SHP77 treated with DMSO at 0.1 percent for 48 hours (cell line): ENCODE measurements at regions not wholly inside any gene's neighbourhood (a gene's known extent, or its start where the extent isn't known, plus 50 kb on each side); places are given as distances from the start of the nearest gene placed in this dataset.

Source experiments
- DNase-seq: peaks from one replicate; lab custom pipeline; 2025; lab: John Stamatoyannopoulos, UW

DNA sequence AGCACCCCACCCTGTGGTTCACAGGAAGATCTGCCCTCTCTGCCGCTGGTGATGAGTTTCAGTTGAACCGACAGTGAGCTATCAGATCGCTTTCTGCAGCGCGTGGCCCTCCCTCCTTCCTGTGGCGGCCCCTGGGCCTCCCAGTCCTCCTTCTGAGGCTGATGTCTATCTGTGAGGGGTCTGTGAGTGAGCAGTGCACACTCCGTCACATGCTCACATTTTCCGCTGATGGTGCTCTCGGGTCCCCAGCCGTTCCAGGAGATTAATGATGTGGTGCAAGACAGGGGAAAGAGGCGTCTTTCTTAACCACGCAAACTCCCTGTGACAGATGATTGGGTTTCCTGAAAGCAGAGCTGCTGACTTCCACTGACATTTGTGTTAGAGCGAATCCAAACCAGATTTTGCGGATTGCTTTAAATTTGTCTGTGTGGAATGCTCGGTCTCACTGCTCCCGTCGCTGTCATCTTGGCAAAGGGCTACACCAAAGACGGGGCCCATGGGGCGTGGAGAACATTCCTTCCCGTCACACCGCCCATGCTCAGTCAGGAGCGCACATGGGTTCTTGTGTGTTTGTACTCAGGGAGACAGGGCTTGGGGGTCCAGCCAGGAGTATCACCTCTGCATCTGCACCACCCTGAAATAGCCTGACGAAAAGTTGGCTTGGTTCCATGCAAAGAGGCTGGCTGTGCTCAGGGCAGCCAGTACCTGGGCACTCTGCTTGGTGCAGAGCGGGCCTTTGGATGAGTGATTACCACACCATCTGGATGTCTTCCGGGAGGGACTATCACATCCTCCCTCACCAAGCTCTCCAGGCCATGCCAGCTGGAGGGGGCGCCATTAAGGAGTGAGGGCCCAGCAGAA is 154.7 kb upstream of the HS6ST1 start:
- DNase-seq = no peak

GRCh38 chr2:128474036-128474955 is 155.6 kb upstream of the HS6ST1 start:
- no peak for DNase-seq

GRCh38 chr2:128474962-128475361 is 156.3 kb upstream of the HS6ST1 start:
- DNase-seq = no peak

GRCh38 chr2:128475427-128476211 is 157.0 kb upstream of the HS6ST1 start:
- no peak for DNase-seq

DNA sequence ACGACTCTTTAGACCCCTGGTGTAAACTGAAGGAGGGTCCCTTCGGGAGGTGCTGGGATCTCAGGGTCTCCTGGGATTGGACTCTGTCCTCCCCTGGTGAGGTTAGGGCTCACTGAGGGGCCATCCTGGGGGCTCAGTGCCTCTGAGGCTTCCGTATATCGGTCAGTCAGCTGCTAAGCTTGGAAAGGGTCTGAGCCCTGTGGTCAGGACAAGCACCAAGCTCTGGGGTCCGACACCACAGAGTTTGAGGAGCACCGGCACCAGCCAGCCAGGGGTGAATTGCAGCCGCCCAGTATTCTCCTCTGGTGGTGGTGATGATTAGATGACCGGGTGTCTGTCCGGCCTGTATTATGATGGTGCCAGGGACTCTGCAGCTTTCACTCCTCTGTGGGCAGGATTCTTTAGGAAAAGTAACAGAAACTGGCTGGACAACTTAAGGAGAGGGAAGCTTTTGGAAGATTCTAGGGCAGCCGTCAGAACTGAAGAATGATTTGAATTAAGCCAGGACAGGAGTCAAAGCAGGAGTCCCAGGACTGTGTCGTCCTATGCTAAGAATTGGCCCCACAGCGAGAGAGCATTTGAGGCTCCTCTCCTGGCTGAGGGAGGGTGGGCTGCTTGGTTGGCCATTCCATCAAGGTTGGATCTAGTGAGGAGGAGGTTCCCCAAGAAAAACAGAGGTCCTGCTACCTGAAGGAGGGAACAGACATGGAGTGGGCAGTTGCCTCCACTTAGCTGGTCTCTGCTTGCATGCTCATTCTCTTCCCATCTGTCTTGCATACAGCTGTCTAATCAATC is 158.6 kb upstream of the HS6ST1 start:
- DNase-seq = no peak

DNA sequence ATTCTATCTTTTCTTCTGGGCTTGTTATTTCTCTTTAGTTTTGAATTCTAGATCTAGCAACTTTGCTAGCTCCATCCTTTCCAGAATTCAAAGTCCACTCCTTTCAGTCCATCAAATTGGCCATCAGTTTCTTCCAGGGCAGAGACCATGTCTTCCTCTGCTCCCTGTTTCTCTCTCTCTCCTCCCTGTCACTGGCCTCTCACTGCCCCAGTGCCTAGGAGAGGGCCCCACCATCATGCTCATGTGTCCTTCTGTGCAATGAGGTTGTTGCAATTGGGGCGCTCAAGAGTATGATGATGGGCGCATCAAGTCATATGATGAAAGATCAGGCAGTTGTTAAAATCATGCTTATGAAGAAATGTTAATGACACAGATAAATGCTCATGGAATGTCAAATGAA is 159.2 kb upstream of the HS6ST1 start:
- DNase-seq = no peak

- no peak for DNase-seq
These were observed 167.3 kb upstream of the HS6ST1 start for GRCh38 chr2:128485761-128486639.

GRCh38 chr2:128486640-128487375 is 168.1 kb upstream of the HS6ST1 start:
- no peak for DNase-seq

DNA sequence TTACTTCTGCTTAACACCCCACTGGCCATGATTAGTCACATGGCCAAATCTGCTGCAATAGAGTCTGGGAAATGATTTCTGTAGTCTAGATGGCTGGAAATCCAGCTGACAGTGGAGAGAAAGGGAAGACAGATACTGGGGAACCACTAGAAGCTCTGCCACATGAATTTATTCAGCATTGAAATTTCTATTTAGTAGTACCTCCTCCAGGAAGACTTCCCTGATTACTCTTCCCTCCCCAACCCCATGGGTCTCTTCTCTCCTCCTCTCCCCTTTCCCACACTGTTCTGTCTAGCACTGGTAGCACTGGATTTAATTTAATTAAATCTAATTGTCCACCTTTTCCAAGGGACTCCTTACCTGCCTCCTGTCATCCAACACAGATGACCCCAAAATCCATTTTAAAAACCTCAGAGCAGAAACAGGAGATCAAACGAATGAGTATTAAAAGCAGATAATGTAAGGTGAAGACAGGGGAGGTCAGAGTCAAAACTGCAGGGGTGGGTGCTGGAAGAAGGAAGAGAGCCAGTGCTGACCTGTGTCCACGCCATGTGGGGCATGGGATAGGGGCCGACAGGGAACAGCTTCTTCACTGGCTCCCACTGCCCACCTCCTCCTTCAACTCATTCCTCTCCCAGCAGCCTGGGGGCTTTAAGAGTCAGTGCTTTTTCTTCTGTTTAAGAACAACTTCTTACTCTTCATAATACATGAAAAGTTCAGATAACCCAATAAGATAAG is 169.2 kb upstream of the HS6ST1 start:
- DNase-seq = no peak

GRCh38 chr2:128488434-128488833 is 169.8 kb upstream of the HS6ST1 start:
- no peak for DNase-seq

GRCh38 chr2:128489526-128490273 is 171.0 kb upstream of the HS6ST1 start:
- no peak for DNase-seq

DNA sequence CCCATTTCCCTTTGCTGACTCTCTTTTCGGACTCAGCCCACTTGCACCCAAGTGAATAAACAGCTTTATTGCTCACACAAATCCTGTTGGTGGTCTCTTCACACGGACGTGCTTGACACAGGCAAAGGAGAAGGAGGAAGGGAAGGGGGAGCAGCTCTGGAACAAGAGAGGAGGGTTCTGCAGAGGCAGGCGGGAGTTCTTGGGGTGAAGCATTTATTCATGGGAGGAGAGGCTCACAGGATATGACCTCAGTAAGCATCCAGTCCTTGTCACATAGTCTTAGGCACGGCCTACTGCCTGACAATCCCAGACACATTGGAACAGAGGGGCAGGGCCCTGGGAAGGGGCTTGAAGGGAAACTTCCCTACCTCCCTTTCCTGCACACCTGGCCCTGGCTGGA is 171.7 kb upstream of the HS6ST1 start:
- DNase-seq = no peak

- DNase-seq = no peak
These were observed 172.4 kb upstream of the HS6ST1 start for GRCh38 chr2:128490881-128491691.

DNA sequence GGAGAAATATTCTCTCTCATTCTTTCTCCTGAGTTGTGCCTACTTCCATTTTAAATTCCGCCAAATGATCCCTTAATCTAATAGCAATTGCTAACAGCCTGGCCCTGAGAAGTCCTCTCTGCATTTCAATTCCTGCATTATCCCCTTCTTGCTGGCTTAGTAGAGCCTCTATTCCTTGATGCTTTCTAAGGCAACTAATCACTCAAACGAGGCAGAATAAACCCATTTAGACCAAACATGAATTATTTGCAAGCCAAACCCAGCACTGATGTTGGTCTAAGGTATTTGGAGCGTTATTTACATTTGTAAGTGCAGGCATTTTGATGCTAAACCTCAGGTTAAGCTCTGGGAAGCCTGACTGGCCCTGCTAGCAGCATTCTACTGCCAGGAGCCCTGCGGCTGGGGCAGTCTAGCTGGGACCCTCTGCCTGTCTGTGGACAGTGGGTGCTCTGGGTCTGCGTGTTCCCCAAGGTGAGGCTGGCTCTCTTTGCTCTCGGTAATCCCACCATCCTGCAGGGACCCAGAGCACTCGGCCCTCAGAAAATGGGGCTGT is 173.1 kb upstream of the HS6ST1 start:
- DNase-seq = no peak

DNA sequence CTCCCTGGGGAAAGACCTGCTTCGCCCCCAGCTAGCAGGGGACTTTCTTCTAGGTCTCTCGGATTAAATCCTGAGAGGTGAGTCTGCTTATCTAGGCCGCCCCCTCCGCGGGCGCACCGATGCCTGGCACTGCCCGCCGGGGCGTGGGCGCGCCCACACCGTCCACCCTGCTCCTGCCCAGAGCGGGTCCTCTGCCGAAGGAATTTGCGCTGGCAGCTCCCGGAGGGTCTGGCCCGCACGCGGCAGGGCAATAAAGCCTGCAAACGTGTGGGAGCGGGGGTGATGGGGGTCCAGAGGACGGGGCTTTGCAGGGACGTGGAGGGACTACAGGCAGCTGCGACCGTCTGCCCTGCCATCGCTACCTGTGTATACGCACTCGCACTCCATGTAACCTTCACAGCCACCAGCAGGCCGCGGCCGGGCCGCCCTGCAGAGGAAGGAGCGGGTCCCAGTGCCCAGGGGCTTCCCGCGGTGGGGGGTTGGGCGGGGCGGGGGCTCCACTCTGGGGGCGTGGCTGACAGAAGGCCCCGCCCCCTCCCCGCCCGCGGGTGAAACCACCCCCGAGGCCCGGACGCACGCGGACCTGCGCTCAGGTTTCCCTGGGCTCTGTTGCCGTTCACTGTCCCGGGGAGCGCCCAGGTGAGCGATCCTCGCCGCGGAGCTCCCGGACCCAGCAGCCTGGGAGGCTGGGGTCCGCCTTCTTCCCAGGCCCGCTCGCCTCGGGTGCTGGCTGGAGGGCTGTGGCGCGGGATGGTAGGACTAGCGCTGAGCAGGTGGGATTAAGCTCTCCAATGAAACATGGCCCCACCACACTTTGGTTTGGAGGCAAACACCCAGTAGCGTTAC is 174.5 kb upstream of the HS6ST1 start:
- no peak for DNase-seq

GRCh38 chr2:128493880-128494279 is 175.2 kb upstream of the HS6ST1 start:
- DNase-seq = no peak
